ENCODE measurements at regions not wholly inside any gene's neighbourhood (a gene's known extent, or its start where the extent isn't known, plus 50 kb on each side); places are given as distances from the start of the nearest gene placed in this dataset.

DNA sequence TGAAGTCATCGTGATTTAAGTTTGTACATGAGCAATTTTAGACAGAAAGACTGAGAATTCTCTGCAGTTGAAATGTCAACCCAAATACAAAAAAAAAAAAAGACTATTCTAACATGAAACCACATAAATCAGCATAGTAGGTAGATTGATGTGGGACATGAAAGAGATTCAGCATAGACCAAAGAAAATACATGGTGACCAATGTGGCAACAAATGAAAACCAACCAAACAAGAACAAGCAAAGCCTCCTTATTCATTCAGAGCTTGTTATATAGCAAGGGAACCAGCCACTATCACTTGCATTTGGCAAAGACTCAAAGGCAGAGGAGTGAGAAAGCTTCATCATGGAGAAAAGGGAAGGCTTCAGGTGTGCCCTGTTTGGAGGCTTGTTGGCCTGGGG, 144.4 kb upstream of the TMPO start:
- no peaks in the 10 kb centered on the region for H3K27me3 ChIP-seq (ENCODE audit: insufficient read depth, low read length)
- no peak overlapping the region for H3K27ac ChIP-seq (ENCODE audit: low read depth, low read length, poor library complexity, severe bottlenecking)
- no peaks in the 10 kb centered on the region for H3K4me1 ChIP-seq (ENCODE audit: insufficient read depth, low read length, severe bottlenecking)
- no peak overlapping the region for H3K4me2 ChIP-seq (ENCODE audit: low read length)
- H3K79me2 ChIP-seq (ENCODE audit: insufficient read depth, low read length): no peaks in the 10 kb centered on the region
- H3K9me2 ChIP-seq (ENCODE audit: low read depth, low read length): no peaks in the 10 kb centered on the region
- H3K4me3 ChIP-seq (ENCODE audit: low read depth, low read length, poor library complexity, severe bottlenecking): no peak overlapping the region
- H3K9me3 ChIP-seq (ENCODE audit: low read length): no peaks in the 10 kb centered on the region
- H3K36me3 ChIP-seq (ENCODE audit: insufficient read depth, low read length): no peaks in the 10 kb centered on the region
- H3K9ac ChIP-seq (ENCODE audit: low read length): no peak overlapping the region
- no peaks in the 10 kb centered on the region for H4K20me1 ChIP-seq (ENCODE audit: insufficient read depth, low read length)
- H3F3A ChIP-seq (ENCODE audit: insufficient read depth, low read length): no peaks in the 10 kb centered on the region
- no peak overlapping the region for H2AFZ ChIP-seq (ENCODE audit: low read length)
- TF ChIP-seq, protein P1, sequence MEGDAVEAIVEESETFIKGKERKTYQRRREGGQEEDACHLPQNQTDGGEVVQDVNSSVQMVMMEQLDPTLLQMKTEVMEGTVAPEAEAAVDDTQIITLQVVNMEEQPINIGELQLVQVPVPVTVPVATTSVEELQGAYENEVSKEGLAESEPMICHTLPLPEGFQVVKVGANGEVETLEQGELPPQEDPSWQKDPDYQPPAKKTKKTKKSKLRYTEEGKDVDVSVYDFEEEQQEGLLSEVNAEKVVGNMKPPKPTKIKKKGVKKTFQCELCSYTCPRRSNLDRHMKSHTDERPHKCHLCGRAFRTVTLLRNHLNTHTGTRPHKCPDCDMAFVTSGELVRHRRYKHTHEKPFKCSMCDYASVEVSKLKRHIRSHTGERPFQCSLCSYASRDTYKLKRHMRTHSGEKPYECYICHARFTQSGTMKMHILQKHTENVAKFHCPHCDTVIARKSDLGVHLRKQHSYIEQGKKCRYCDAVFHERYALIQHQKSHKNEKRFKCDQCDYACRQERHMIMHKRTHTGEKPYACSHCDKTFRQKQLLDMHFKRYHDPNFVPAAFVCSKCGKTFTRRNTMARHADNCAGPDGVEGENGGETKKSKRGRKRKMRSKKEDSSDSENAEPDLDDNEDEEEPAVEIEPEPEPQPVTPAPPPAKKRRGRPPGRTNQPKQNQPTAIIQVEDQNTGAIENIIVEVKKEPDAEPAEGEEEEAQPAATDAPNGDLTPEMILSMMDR (IDR thresholded peaks at IDR 0.05; ENCODE audit: low read length): no peak
- no peak for TF ChIP-seq EZH2 (IDR thresholded peaks at IDR 0.05; ENCODE audit: borderline replicate concordance, low read length)

GRCh38 chr12:98371419-98371818, 144.0 kb upstream of the TMPO start:
- no peaks in the 10 kb centered on the region for H3K27me3 ChIP-seq (ENCODE audit: insufficient read depth, low read length)
- no peak overlapping the region for H3K4me3 ChIP-seq (ENCODE audit: low read depth, low read length, poor library complexity, severe bottlenecking)
- H3K9me3 ChIP-seq (ENCODE audit: low read length): no peaks in the 10 kb centered on the region
- no peaks in the 10 kb centered on the region for H3K4me1 ChIP-seq (ENCODE audit: insufficient read depth, low read length, severe bottlenecking)
- no peak overlapping the region for H3K27ac ChIP-seq (ENCODE audit: low read depth, low read length, poor library complexity, severe bottlenecking)
- no peaks in the 10 kb centered on the region for H3K79me2 ChIP-seq (ENCODE audit: insufficient read depth, low read length)
- no peak overlapping the region for H3K9ac ChIP-seq (ENCODE audit: low read length)
- H4K20me1 ChIP-seq (ENCODE audit: insufficient read depth, low read length): no peaks in the 10 kb centered on the region
- H3K9me2 ChIP-seq (ENCODE audit: low read depth, low read length): no peaks in the 10 kb centered on the region
- no peak overlapping the region for H3K4me2 ChIP-seq (ENCODE audit: low read length)
- no peak overlapping the region for H2AFZ ChIP-seq (ENCODE audit: low read length)
- no peaks in the 10 kb centered on the region for H3F3A ChIP-seq (ENCODE audit: insufficient read depth, low read length)
- no peaks in the 10 kb centered on the region for H3K36me3 ChIP-seq (ENCODE audit: insufficient read depth, low read length)
- TF ChIP-seq EZH2 (IDR thresholded peaks at IDR 0.05; ENCODE audit: borderline replicate concordance, low read length): no peak
- TF ChIP-seq, protein P1 (IDR thresholded peaks at IDR 0.05; ENCODE audit: low read length): no peak

- H3K36me3 ChIP-seq (ENCODE audit: insufficient read depth, low read length): no peaks in the 10 kb centered on the region
- H2AFZ ChIP-seq (ENCODE audit: low read length): no peak overlapping the region
- H3K27ac ChIP-seq (ENCODE audit: low read depth, low read length, poor library complexity, severe bottlenecking): no peak overlapping the region
- no peaks in the 10 kb centered on the region for H3K4me1 ChIP-seq (ENCODE audit: insufficient read depth, low read length, severe bottlenecking)
- H3K4me2 ChIP-seq (ENCODE audit: low read length): no peak overlapping the region
- H3K4me3 ChIP-seq (ENCODE audit: low read depth, low read length, poor library complexity, severe bottlenecking): no peak overlapping the region
- TF ChIP-seq, protein P1 (IDR thresholded peaks at IDR 0.05; ENCODE audit: low read length): no peak
- no peak for TF ChIP-seq EZH2 (IDR thresholded peaks at IDR 0.05; ENCODE audit: borderline replicate concordance, low read length)
- no peaks in the 10 kb centered on the region for H3K27me3 ChIP-seq (ENCODE audit: insufficient read depth, low read length)
- no peaks in the 10 kb centered on the region for H3F3A ChIP-seq (ENCODE audit: insufficient read depth, low read length)
- no peaks in the 10 kb centered on the region for H3K9me2 ChIP-seq (ENCODE audit: low read depth, low read length)
- no peak overlapping the region for H3K9ac ChIP-seq (ENCODE audit: low read length)
- no peaks in the 10 kb centered on the region for H3K79me2 ChIP-seq (ENCODE audit: insufficient read depth, low read length)
- H3K9me3 ChIP-seq (ENCODE audit: low read length): no peaks in the 10 kb centered on the region
- H4K20me1 ChIP-seq (ENCODE audit: insufficient read depth, low read length): no peaks in the 10 kb centered on the region
Observed at GRCh38 chr12:98372340-98373024, 142.9 kb upstream of the TMPO start.
